ENCODE measurements at regions not wholly inside any gene's neighbourhood (a gene's known extent, or its start where the extent isn't known, plus 50 kb on each side); places are given as distances from the start of the nearest gene placed in this dataset.

GRCh38 chr1:79441238-79441637 lies 434.7 kb upstream of the ADGRL4 start:
- no peaks in the 10 kb centered on the region for H3K9me2 ChIP-seq (replicated peaks; ENCODE audit: insufficient read depth, low read length)
- no peaks in the 10 kb centered on the region for H3K27me3 ChIP-seq (ENCODE audit: low read length)
- H3K4me3 ChIP-seq (ENCODE audit: insufficient read depth, low read length, poor library complexity, severe bottlenecking), result no peak overlapping the region
- no peaks in the 10 kb centered on the region for H3F3A ChIP-seq (ENCODE audit: insufficient read depth)
- no peak overlapping the region for H3K27ac ChIP-seq (ENCODE audit: low read depth, low read length)
- no peaks in the 10 kb centered on the region for H3K9me3 ChIP-seq (ENCODE audit: insufficient read depth, low read length)
- no peak for TF ChIP-seq EZH2phosphoT487 (conservative IDR thresholded peaks at IDR 0.05; ENCODE audit: low read length)
- TF ChIP-seq CTCF (IDR thresholded peaks at IDR 0.05; ENCODE audit: insufficient read depth, low read length, poor library complexity, severe bottlenecking), result no peak
- no peak overlapping the region for H2AFZ ChIP-seq (ENCODE audit: low read depth, low read length, severe bottlenecking)
- H3K4me2 ChIP-seq (ENCODE audit: low read depth, low read length, poor library complexity, severe bottlenecking), result no peak overlapping the region
- H3K79me2 ChIP-seq (ENCODE audit: insufficient read depth, low read length), result no peaks in the 10 kb centered on the region
- H3K9ac ChIP-seq (ENCODE audit: low read length), result no peak overlapping the region
- H4K20me1 ChIP-seq (ENCODE audit: low read depth, low read length), result no peaks in the 10 kb centered on the region
- no peaks in the 10 kb centered on the region for H3K36me3 ChIP-seq (ENCODE audit: low read length)

DNA sequence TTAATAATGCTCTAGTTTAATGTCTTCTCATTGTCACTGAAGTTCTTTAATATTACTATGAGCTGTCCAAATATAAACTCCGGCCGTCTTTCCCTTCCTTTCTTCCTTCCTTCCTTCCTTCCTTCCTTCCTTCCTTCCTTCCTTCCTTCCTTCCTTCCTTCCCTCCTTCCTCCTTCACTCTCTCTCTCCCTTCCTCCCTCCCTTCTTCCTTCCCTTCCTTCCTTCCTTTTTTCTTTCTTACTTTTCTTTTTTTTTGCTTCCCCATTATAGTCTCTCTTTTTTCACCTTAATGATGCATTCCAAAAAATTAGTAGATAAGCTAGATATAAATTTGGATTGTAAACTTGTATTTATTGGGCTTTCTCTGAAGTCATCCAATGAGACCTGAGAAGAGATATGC lies 431.0 kb upstream of the ADGRL4 start:
- no peak overlapping the region for H2AFZ ChIP-seq (ENCODE audit: low read depth, low read length, severe bottlenecking)
- no peaks in the 10 kb centered on the region for H3K79me2 ChIP-seq (ENCODE audit: insufficient read depth, low read length)
- H3F3A ChIP-seq (ENCODE audit: insufficient read depth), result no peaks in the 10 kb centered on the region
- H4K20me1 ChIP-seq (ENCODE audit: low read depth, low read length), result no peaks in the 10 kb centered on the region
- H3K4me3 ChIP-seq (ENCODE audit: insufficient read depth, low read length, poor library complexity, severe bottlenecking), result no peak overlapping the region
- H3K9me2 ChIP-seq (replicated peaks; ENCODE audit: insufficient read depth, low read length), result no peaks in the 10 kb centered on the region
- no peak overlapping the region for H3K4me2 ChIP-seq (ENCODE audit: low read depth, low read length, poor library complexity, severe bottlenecking)
- H3K36me3 ChIP-seq (ENCODE audit: low read length), result no peaks in the 10 kb centered on the region
- H3K27ac ChIP-seq (ENCODE audit: low read depth, low read length), result no peak overlapping the region
- TF ChIP-seq CTCF (IDR thresholded peaks at IDR 0.05; ENCODE audit: insufficient read depth, low read length, poor library complexity, severe bottlenecking), result no peak
- TF ChIP-seq EZH2phosphoT487 (conservative IDR thresholded peaks at IDR 0.05; ENCODE audit: low read length), result no peak
- H3K9ac ChIP-seq (ENCODE audit: low read length), result no peak overlapping the region
- H3K9me3 ChIP-seq (ENCODE audit: insufficient read depth, low read length), result no peaks in the 10 kb centered on the region
- no peaks in the 10 kb centered on the region for H3K27me3 ChIP-seq (ENCODE audit: low read length)

DNA sequence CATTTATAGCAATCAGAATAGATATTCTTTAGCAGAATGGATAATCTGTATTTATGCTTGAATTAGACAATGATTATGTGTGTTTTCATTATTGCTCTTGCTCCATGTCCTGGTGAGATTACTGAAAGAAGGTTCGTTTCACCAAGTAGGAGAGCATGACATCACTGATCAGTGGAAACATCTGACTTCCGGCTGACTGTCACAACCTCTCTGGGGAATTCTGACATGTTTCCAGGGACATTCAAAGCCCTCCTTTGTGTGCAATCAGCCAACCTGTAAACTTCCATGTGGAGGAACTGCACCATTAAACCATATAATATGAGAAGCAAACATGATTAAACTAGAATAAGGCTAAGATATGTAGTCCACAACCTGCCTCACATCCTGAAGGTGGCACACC lies 424.8 kb upstream of the ADGRL4 start:
- H3F3A ChIP-seq (ENCODE audit: insufficient read depth), result no peaks in the 10 kb centered on the region
- no peak overlapping the region for H3K4me2 ChIP-seq (ENCODE audit: low read depth, low read length, poor library complexity, severe bottlenecking)
- no peak overlapping the region for H3K4me3 ChIP-seq (ENCODE audit: insufficient read depth, low read length, poor library complexity, severe bottlenecking)
- H2AFZ ChIP-seq (ENCODE audit: low read depth, low read length, severe bottlenecking), result no peak overlapping the region
- TF ChIP-seq CTCF (IDR thresholded peaks at IDR 0.05; ENCODE audit: insufficient read depth, low read length, poor library complexity, severe bottlenecking), result no peak
- no peak for TF ChIP-seq EZH2phosphoT487 (conservative IDR thresholded peaks at IDR 0.05; ENCODE audit: low read length)
- no peak overlapping the region for H3K27ac ChIP-seq (ENCODE audit: low read depth, low read length)
- H4K20me1 ChIP-seq (ENCODE audit: low read depth, low read length), result no peaks in the 10 kb centered on the region
- H3K27me3 ChIP-seq (ENCODE audit: low read length), result no peaks in the 10 kb centered on the region
- H3K36me3 ChIP-seq (ENCODE audit: low read length), result no peaks in the 10 kb centered on the region; the same call in 1 of the 2 replicates
- no peaks in the 10 kb centered on the region for H3K9me3 ChIP-seq (ENCODE audit: insufficient read depth, low read length)
- H3K9me2 ChIP-seq (replicated peaks; ENCODE audit: insufficient read depth, low read length), result no peaks in the 10 kb centered on the region
- no peak overlapping the region for H3K9ac ChIP-seq (ENCODE audit: low read length)
- no peaks in the 10 kb centered on the region for H3K79me2 ChIP-seq (ENCODE audit: insufficient read depth, low read length)

Data from SU-DHL-6 (cell line).